ENCODE measurements at regions not wholly inside any gene's neighbourhood (a gene's known extent, or its start where the extent isn't known, plus 50 kb on each side); places are given as distances from the start of the nearest gene placed in this dataset.

GRCh38 chr17:79233916-79234551 lies 159.4 kb downstream of the ENGASE start:
- TF ChIP-seq CTCF (IDR thresholded peaks at IDR 0.05) (no peak), POLR2A (IDR thresholded peaks at IDR 0.05) (no peak), POLR2AphosphoS5 (IDR thresholded peaks at IDR 0.05) (no peak), EP300 (IDR thresholded peaks at IDR 0.05) (no peak)
